ENCODE measurements at regions not wholly inside any gene's neighbourhood (a gene's known extent, or its start where the extent isn't known, plus 50 kb on each side); places are given as distances from the start of the nearest gene placed in this dataset.

DNA sequence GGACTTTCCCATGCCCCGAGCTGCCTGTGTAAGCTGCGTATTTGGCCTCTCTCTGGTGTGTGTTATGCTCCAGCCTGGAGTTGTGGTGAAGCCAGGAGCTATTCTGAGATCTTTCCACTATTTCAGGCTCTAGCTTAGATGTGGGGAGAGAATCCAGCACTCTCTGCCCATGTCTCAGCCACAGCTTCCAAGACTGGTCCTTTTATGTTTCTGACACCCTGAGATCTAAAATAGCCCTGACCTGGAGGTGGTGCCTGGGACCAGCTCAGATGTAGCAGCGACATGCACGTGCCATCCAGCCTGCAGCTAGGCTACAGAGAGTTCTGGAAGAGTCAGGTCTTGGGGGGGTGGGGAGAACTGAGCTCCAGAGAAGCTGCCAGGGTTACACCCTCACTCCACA, 76.5 kb downstream of the TENT5C start:
- Histone ChIP-seq H3K9me3 (ENCODE audit: insufficient read depth in 2 of 2, low read depth in 1 of 2, low read length in 1 of 2) (no peaks in the 10 kb centered on the region), H2AFZ (ENCODE audit: low read length) (no peak overlapping the region), H3K4ac (replicated peaks; ENCODE audit: insufficient read length, low read depth, low read length) (no peak overlapping the region), H2BK120ac (replicated peaks; ENCODE audit: low read depth, low read length) (no peak overlapping the region), H2AK5ac (ENCODE audit: low read depth, low read length) (no peak overlapping the region), H4K20me1 (replicated peaks in 1 of 2; ENCODE audit: control insufficient read depth in 1 of 2, insufficient read depth in 2 of 2, low read length in 2 of 2) (no peaks in the 10 kb centered on the region), H4K5ac (ENCODE audit: insufficient read length, low read depth, low read length) (no peak overlapping the region), H3K4me3 (ENCODE audit: extremely low read depth in 1 of 4, insufficient read depth in 2 of 4, low read depth in 3 of 4, low read length in 4 of 4) (no peak overlapping the region), H3K14ac (ENCODE audit: insufficient read length) (no peak overlapping the region), H3K9ac (replicated peaks in 1 of 4; ENCODE audit: extremely low read depth in 1 of 4, low read depth in 3 of 4, low read length in 3 of 4) (no peak overlapping the region), H4K8ac (ENCODE audit: extremely low read depth, insufficient read depth, low read length) (no peak overlapping the region), H2BK15ac (ENCODE audit: low read length) (no peak overlapping the region), H3K23ac (ENCODE audit: insufficient read length) (no peak overlapping the region), H2BK20ac (ENCODE audit: low read length) (no peak overlapping the region), H3K56ac (replicated peaks; ENCODE audit: insufficient read length, low read depth, low read length) (no peak overlapping the region), H2BK5ac (ENCODE audit: low read depth, low read length) (no peak overlapping the region), H3K36me3 (ENCODE audit: control insufficient read depth in 2 of 4, insufficient read depth in 4 of 4, low read length in 3 of 4) (no peaks in the 10 kb centered on the region), H4K91ac (replicated peaks; ENCODE audit: insufficient read length, low read length) (no peak overlapping the region), H3K27me3 (replicated peaks in 1 of 4; ENCODE audit: control insufficient read depth in 3 of 4, extremely low read depth in 1 of 4, insufficient read depth in 3 of 4, low read length in 3 of 4) (no peaks in the 10 kb centered on the region), H3K23me2 (ENCODE audit: low read depth, low read length) (no peaks in the 10 kb centered on the region), H3K18ac (ENCODE audit: extremely low read depth, low read length) (no peak overlapping the region), H3K27ac (ENCODE audit: low read depth, low read length) (no peak overlapping the region), H3K4me1 (replicated peaks in 1 of 4; ENCODE audit: control insufficient read depth in 3 of 4, insufficient read depth in 4 of 4, low read length in 3 of 4) (no peaks in the 10 kb centered on the region), H3K4me2 (ENCODE audit: insufficient read depth in 1 of 2, low read depth in 2 of 2, low read length in 2 of 2) (no peak overlapping the region), H2BK12ac (ENCODE audit: low read depth, low read length) (no peak overlapping the region), H3K79me1 (ENCODE audit: low read depth, low read length) (no peaks in the 10 kb centered on the region), H3K79me2 (ENCODE audit: control insufficient read depth in 1 of 2, insufficient read depth in 2 of 2, low read length in 2 of 2) (no peaks in the 10 kb centered on the region)
- DNase-seq (ENCODE audit: low read depth in 1 of 2, low spot score in 2 of 2) (no peak), FAIRE-seq (no peak)
- CTCF ChIA-PET (ENCODE audit: partially characterized antibody), result interaction anchor here (0.8 to 5.7 kb wide), 10 partner anchors 11 to 170 kb away, joined by 3 to 22 read pairs (median 4); no protein-coding TSS in a partner anchor
- 81% methylated on average over 4 of the region's 4 CpGs; no CpG with 5 or more reads in 1 of the 2 experiments for WGBS, 2 experiments (ENCODE audit: extremely low coverage in 1 of 2, insufficient coverage in 1 of 2, insufficient read length in 1 of 2, insufficient replicate concordance in 2 of 2, low coverage in 1 of 2, low lambda C conversion rate in 2 of 2, missing lambda C conversion rate in 1 of 2)
- POLR2A ChIA-PET (ENCODE audit: partially characterized antibody), result no interaction called here
- no peak for TF ChIP-seq CBX8 (IDR thresholded peaks at IDR 0.05; ENCODE audit: borderline replicate concordance, low read depth, low read length)
- TF ChIP-seq, protein P1, sequence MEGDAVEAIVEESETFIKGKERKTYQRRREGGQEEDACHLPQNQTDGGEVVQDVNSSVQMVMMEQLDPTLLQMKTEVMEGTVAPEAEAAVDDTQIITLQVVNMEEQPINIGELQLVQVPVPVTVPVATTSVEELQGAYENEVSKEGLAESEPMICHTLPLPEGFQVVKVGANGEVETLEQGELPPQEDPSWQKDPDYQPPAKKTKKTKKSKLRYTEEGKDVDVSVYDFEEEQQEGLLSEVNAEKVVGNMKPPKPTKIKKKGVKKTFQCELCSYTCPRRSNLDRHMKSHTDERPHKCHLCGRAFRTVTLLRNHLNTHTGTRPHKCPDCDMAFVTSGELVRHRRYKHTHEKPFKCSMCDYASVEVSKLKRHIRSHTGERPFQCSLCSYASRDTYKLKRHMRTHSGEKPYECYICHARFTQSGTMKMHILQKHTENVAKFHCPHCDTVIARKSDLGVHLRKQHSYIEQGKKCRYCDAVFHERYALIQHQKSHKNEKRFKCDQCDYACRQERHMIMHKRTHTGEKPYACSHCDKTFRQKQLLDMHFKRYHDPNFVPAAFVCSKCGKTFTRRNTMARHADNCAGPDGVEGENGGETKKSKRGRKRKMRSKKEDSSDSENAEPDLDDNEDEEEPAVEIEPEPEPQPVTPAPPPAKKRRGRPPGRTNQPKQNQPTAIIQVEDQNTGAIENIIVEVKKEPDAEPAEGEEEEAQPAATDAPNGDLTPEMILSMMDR (IDR thresholded peaks at IDR 0.05; ENCODE audit: control extremely low read depth in 1 of 3, insufficient read depth in 1 of 3, low read depth in 1 of 3, low read length in 3 of 3), result no peak
- TF ChIP-seq BRCA1 (IDR thresholded peaks at IDR 0.05; ENCODE audit: low read depth, low read length), result no peak
- TF ChIP-seq SP1 (IDR thresholded peaks at IDR 0.05; ENCODE audit: low read depth, low read length), result no peak
- no peak for TF ChIP-seq POLR2A (IDR thresholded peaks at IDR 0.05; ENCODE audit: control extremely low read depth in 1 of 2, low read depth in 2 of 2, low read length in 2 of 2)
- TF ChIP-seq KDM5A (IDR thresholded peaks at IDR 0.05; ENCODE audit: low read length), result no peak
- no peak for TF ChIP-seq TBP (IDR thresholded peaks at IDR 0.05; ENCODE audit: low read depth, low read length)
- no peak for TF ChIP-seq CBX5 (IDR thresholded peaks at IDR 0.05; ENCODE audit: low read depth, low read length)
- TF ChIP-seq TEAD4 (IDR thresholded peaks at IDR 0.05; ENCODE audit: low read depth, low read length), result no peak

Data from H1 (cell line).